SH-SY5Y (cell line): ENCODE measurements at regions not wholly inside any gene's neighbourhood (a gene's known extent, or its start where the extent isn't known, plus 50 kb on each side); places are given as distances from the start of the nearest gene placed in this dataset.

Experiments used
- GATA2 ChIP-seq: IDR thresholded peaks from 2 replicates; pipeline ENCODE4 v1.6.1; 2011; ENCODE audit warnings: mild to moderate bottlenecking, low read depth, low read length
- GATA3 ChIP-seq: IDR thresholded peaks from 2 replicates; pipeline ENCODE4 v1.6.1; 2011; ENCODE audit warnings: low read depth, mild to moderate bottlenecking, low read length, moderate library complexity

- TF ChIP-seq GATA2, result no peak
- no peak for TF ChIP-seq GATA3
Observed at GRCh38 chr11:134714021-134714656, 302.1 kb upstream of the B3GAT1 start.
